GM18861 (cell line): ENCODE measurements at regions not wholly inside any gene's neighbourhood (a gene's known extent, or its start where the extent isn't known, plus 50 kb on each side); places are given as distances from the start of the nearest gene placed in this dataset.

Source experiments
- ATAC-seq: cut with Tn5 transposase; IDR thresholded peaks from one replicate; pipeline ENCODE4 v1.9.1; 2021; ENCODE audit not compliant: unreplicated experiment

- no peak for ATAC-seq
Measured at GRCh38 chr9:107727086-107727780, 237.7 kb upstream of the KLF4 start.

- no peak for ATAC-seq
Measured at GRCh38 chr9:107723015-107723414, 233.4 kb upstream of the KLF4 start.

- ATAC-seq: no peak
Measured at GRCh38 chr9:107721705-107722245, 232.2 kb upstream of the KLF4 start.

GRCh38 chr9:107720501-107720900, 230.9 kb upstream of the KLF4 start:
- no peak for ATAC-seq

- no peak for ATAC-seq
Measured at GRCh38 chr9:107717529-107718314, 228.2 kb upstream of the KLF4 start.

- no peak for ATAC-seq
Measured at GRCh38 chr9:107715740-107716139, 226.2 kb upstream of the KLF4 start.

- ATAC-seq: no peak
Measured at GRCh38 chr9:107713470-107713869, 223.9 kb upstream of the KLF4 start.

- no peak for ATAC-seq
Measured at GRCh38 chr9:107712390-107712789, 222.8 kb upstream of the KLF4 start.

- no peak for ATAC-seq
Measured at GRCh38 chr9:107711542-107711941, 222.0 kb upstream of the KLF4 start.

- ATAC-seq: no peak
Measured at GRCh38 chr9:107710953-107711352, 221.4 kb upstream of the KLF4 start.

- ATAC-seq: no peak
Measured at GRCh38 chr9:107710546-107710945, 221.0 kb upstream of the KLF4 start.

GRCh38 chr9:107708791-107709190, 219.2 kb upstream of the KLF4 start:
- no peak for ATAC-seq

- no peak for ATAC-seq
Measured at GRCh38 chr9:107707915-107708441, 218.4 kb upstream of the KLF4 start.

- ATAC-seq: no peak
Measured at GRCh38 chr9:107707428-107707837, 217.9 kb upstream of the KLF4 start.

- ATAC-seq: no peak
Measured at GRCh38 chr9:107706701-107707427, 217.3 kb upstream of the KLF4 start.

GRCh38 chr9:107705521-107705920, 216.0 kb upstream of the KLF4 start:
- ATAC-seq: no peak

GRCh38 chr9:107704774-107705173, 215.2 kb upstream of the KLF4 start:
- no peak for ATAC-seq

- no peak for ATAC-seq
Measured at GRCh38 chr9:107703651-107704050, 214.1 kb upstream of the KLF4 start.

GRCh38 chr9:107700847-107701246, 211.3 kb upstream of the KLF4 start:
- ATAC-seq: no peak

- no peak for ATAC-seq
Measured at GRCh38 chr9:107699231-107699630, 209.7 kb upstream of the KLF4 start.

- ATAC-seq: no peak
Measured at GRCh38 chr9:107698779-107699178, 209.2 kb upstream of the KLF4 start.
